Renal pelvis (tissue), 1 donor: ENCODE measurements at regions not wholly inside any gene's neighbourhood (a gene's known extent, or its start where the extent isn't known, plus 50 kb on each side); places are given as distances from the start of the nearest gene placed in this dataset.

Experiments
- DNase-seq: peaks from one replicate; pipeline ENCODE4 v3.0.0-alpha.2; 2013

- DNase-seq: no peak
Observed at GRCh38 chr5:158368686-158369085, 509.7 kb upstream of the CLINT1 start.

- DNase-seq: no peak
Observed at GRCh38 chr5:158364367-158364766, 505.4 kb upstream of the CLINT1 start.

GRCh38 chr5:158354958-158355357, 496.0 kb upstream of the CLINT1 start:
- DNase-seq: no peak

GRCh38 chr5:158351485-158352125, 492.7 kb upstream of the CLINT1 start:
- no peak for DNase-seq

DNA sequence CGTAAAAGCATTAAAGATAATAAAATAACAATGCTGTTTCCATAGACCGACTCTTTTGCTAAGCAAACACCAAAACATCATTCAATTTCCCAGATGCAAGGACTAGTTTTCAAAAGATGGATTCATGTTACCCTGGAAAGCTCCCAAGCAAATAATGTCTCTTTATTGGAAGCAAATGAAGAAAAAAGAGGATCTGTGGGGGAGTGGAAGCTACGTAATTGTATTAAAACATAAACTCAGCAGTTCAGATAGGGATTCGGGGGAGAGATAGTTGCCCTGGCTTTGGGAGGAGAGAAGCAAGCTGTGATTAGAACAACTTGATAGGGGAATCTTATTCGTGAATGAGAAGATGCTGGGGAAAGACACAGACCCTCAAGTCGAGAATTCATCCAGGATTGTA, 491.0 kb upstream of the CLINT1 start:
- DNase-seq: peak; percentile 22

DNA sequence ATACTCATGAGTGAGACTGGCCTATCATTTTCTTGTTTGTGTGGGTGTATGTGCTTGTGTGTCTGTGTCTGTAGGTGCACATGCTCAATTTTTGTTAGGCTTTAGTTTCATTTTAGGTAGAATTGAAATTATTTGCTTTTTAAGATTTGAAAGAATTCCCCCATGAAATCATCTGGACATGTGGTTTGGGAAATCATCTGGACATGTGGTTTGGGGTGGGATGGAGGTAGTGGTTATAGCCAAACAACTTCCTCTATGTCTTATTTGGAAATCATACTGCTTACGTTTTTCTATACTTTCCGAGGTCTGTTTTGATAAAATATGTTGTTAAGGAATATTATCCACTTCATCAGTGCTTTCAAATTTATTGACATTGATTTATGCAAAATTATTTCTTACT, 485.4 kb upstream of the CLINT1 start:
- DNase-seq: no peak

- DNase-seq: no peak
Observed at GRCh38 chr5:158340608-158341007, 481.7 kb upstream of the CLINT1 start.

DNA sequence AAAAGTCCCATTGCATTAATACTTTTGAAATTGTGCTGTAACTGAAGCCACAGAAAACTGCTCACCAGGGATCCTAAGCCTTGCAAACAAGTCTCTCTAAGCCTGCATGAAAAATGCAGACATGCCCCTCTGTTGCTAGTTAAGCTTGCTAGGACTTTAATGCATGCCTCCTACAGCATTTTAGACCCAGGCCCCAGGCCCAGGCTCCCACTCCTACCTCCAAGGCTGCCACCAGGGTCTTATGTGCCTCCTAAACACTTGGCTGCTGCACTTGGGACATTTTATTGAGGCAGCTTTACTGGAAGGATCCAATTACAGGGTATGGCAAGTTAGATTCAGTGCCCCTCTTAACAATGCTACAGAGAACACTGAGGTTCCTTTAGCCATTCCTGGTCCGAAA, 467.3 kb upstream of the CLINT1 start:
- no peak for DNase-seq

- DNase-seq: no peak
Observed at GRCh38 chr5:158324236-158324635, 465.3 kb upstream of the CLINT1 start.

DNA sequence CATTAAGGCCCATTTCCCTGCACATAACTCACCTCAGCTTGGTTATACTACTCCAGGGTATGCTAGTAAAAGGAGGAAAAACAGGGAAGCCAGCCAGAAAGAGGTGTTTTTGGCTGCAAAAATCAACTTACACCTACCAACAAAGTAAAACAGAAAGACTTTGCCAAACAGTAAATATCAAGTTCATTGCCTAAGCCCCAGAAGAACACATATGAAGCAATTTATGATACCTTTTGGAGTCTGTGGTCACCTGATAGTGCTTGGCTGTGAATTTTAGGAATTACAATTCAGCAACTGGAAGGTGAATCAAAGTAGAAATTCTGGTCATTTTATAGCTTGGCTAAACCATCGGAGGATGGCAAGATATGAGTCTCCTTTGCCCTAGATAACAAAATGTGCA, 463.7 kb upstream of the CLINT1 start:
- DNase-seq: no peak

GRCh38 chr5:158320934-158321333, 462.0 kb upstream of the CLINT1 start:
- no peak for DNase-seq

- no peak for DNase-seq
Observed at GRCh38 chr5:158320178-158320674, 461.3 kb upstream of the CLINT1 start.

DNA sequence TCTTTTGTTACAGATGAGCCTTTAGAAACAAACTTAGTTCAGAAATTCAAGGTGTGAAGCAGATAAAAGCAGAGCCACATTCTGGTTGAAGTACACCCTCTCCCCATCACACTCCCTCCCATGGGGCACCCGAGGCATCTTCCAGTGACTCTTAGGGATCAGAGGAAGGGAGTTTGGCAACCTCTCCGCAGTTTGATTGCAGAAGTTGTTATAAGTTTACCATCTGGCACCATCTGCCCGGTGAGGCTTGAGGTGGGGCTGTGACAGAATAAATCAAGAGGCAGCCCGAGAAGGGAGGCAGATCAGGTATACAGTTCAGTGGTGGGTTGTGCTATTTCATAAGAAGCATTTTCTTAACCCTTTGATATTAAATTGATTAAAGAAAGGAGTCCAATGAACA, 458.6 kb upstream of the CLINT1 start:
- no peak for DNase-seq

- no peak for DNase-seq
Observed at GRCh38 chr5:158313733-158314464, 455.0 kb upstream of the CLINT1 start.

GRCh38 chr5:158313027-158313732, 454.2 kb upstream of the CLINT1 start:
- no peak for DNase-seq

GRCh38 chr5:158309088-158309807, 450.3 kb upstream of the CLINT1 start:
- DNase-seq: peak; percentile 12

GRCh38 chr5:158308429-158309025, 449.6 kb upstream of the CLINT1 start:
- DNase-seq: no peak

- no peak for DNase-seq
Observed at GRCh38 chr5:158305861-158306260, 446.9 kb upstream of the CLINT1 start.

DNA sequence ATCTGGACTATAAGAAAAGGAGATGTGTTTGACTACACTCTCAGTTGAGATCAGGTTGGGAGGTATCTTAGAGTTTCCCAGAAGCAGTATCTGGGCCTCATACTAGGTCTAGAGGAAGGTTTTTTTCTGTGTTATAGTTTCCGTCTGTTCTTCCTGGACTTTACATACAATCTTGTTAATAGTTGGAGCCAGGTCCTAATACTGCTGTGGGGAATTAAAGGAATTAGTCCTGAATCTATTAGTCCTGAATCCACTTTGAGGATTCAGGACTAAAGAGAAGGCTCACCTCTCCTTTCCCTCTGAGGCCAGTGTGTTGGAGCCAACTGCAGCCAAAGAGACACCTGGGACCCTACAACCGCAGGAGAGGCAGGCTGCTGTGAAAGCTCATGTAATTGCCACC, 445.7 kb upstream of the CLINT1 start:
- no peak for DNase-seq

DNA sequence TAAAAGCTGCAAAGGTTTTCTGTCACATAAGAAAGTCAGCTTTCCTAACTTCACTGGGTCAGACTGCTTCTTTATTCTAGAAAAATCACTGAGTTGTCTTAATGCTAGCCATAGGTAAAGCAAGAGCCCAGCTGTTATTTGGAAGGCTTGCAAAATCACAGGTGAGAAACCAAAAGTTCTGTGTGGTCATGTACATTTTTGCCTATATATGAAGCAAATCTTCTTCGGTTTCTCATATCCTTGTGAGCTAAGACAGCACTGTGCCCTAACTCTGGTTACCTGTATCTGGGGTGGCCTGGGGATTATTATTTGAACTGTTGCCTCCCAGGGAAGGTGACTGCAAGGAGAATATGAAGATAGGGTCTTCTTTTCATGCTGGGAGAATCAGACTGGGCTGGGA, 444.9 kb upstream of the CLINT1 start:
- DNase-seq: no peak

- DNase-seq: no peak
Observed at GRCh38 chr5:158303275-158303674, 444.3 kb upstream of the CLINT1 start.

DNA sequence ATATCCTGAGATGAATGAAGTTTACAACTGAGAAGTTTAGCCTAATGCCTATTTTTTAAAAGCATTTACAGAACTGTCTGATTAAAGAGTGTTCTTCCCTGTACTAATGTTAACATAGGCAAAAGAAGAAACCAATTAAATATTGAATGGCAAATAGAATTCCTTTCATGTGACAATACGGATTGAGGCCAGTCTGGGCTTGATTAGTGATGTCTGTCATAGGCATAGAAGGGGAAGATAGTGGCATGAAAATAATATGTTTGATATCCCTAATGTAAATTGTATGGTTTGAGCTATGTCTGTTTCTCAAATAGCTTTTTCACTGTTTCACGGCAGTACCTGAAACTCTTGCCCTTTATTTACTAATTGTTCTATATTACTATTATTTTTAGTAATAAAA, 443.1 kb upstream of the CLINT1 start:
- no peak for DNase-seq
